Uterus (tissue), 3 donors: ENCODE measurements at regions not wholly inside any gene's neighbourhood (a gene's known extent, or its start where the extent isn't known, plus 50 kb on each side); places are given as distances from the start of the nearest gene placed in this dataset.

Experiments used
- DNase-seq, 2 donors: peaks; one replicate each; pipeline ENCODE4 v3.0.0-alpha.2; 2019 to 2020
- H3K27ac ChIP-seq, 2 donors: fragments of 200-600 bp; sonication (generic); 1 replicate in 1 of 2; 2 replicates in 1 of 2; pipeline ENCODE4 v1.5.1; 2016 to 2018
- H3K27me3 ChIP-seq, 2 donors: fragments of 200-600 bp; sonication (generic); one replicate each; pipeline ENCODE4 v1.5.1; 2018 to 2019; ENCODE audit warnings: control low read depth in 1 of 2
- H3K36me3 ChIP-seq, 2 donors: fragments of 200-600 bp; sonication (generic); one replicate each; pipeline ENCODE4 v1.5.1; 2019; ENCODE audit warnings: control low read depth in 1 of 2
- H3K4me1 ChIP-seq, 2 donors: fragments of 200-600 bp; sonication (generic); one replicate each; pipeline ENCODE4 v1.5.1; 2018 to 2019; ENCODE audit warnings: control low read depth in 1 of 2
- H3K4me3 ChIP-seq, 2 donors: fragments of 200-600 bp; sonication (generic); 1 replicate in 1 of 2; 2 replicates in 1 of 2; pipeline ENCODE4 v1.5.1; 2018 to 2019; ENCODE audit warnings: mild to moderate bottlenecking in 1 of 2
- H3K9me3 ChIP-seq, 2 donors: fragments of 200-600 bp; sonication (generic); one replicate each; pipeline ENCODE4 v1.5.1; 2019; ENCODE audit warnings: control low read depth in 1 of 2
- POLR2A ChIP-seq, 2 donors: fragments of 450-650 bp; IDR thresholded peaks; one replicate each; pipeline ENCODE4 v1.6.1; 2016; ENCODE audit warnings: antibody characterized with exemption in 2 of 2, mild to moderate bottlenecking in 1 of 2, moderate library complexity in 1 of 2
- intact Hi-C: fragments of 100-400 bp; cut with DNase I; formaldehyde crosslinking; loops from one replicate; pipeline ENCODE4 v1.15.1; 2023; ENCODE audit warnings: low total_unique reads
- TF ChIP-seq, protein P1 (sequence below), 4 experiments: fragments of 200-600 bp in 2 of 4; fragments of 450-650 bp in 2 of 4; sonication (generic) in 2 of 4; IDR thresholded peaks; one replicate each; pipeline ENCODE4 v1.5.1; 2016 to 2019; ENCODE audit warnings: antibody characterized with exemption in 4 of 4, mild to moderate bottlenecking in 2 of 4, moderate library complexity in 1 of 4
- donor health status: DM: yes; HTN: yes; CAD: no.

DNA sequence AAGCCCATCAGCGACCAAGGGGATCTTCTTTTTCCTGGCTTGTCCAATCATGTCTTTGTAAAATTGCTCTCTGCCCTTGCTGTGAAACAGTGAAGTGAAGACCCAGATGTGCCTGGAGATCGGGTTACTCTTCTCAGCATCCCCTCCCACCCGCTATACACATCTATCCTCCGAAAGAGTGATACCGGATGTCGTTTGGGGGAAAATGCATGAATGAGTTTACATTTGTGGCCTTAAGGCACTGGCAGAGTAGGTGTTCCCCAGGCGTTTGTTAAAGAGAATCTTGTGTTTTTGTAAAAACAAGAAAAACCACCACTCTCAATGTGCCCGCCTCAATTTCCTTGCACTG is 528.3 kb downstream of the CMPK2 start:
- Histone ChIP-seq H3K27me3 (no peaks in the 10 kb centered on the region), H3K4me3 (no peak overlapping the region), H3K27ac (no peak overlapping the region), H3K4me1 (no peaks in the 10 kb centered on the region), H3K9me3 (no peaks in the 10 kb centered on the region), H3K36me3 (no peaks in the 10 kb centered on the region)
- DNase-seq, result no peak
- TF ChIP-seq, protein P1, sequence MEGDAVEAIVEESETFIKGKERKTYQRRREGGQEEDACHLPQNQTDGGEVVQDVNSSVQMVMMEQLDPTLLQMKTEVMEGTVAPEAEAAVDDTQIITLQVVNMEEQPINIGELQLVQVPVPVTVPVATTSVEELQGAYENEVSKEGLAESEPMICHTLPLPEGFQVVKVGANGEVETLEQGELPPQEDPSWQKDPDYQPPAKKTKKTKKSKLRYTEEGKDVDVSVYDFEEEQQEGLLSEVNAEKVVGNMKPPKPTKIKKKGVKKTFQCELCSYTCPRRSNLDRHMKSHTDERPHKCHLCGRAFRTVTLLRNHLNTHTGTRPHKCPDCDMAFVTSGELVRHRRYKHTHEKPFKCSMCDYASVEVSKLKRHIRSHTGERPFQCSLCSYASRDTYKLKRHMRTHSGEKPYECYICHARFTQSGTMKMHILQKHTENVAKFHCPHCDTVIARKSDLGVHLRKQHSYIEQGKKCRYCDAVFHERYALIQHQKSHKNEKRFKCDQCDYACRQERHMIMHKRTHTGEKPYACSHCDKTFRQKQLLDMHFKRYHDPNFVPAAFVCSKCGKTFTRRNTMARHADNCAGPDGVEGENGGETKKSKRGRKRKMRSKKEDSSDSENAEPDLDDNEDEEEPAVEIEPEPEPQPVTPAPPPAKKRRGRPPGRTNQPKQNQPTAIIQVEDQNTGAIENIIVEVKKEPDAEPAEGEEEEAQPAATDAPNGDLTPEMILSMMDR (IDR thresholded peaks at IDR 0.05), result no peak
- no peak for TF ChIP-seq POLR2A (IDR thresholded peaks at IDR 0.05)
- intact Hi-C loops, result no loop called here

DNA sequence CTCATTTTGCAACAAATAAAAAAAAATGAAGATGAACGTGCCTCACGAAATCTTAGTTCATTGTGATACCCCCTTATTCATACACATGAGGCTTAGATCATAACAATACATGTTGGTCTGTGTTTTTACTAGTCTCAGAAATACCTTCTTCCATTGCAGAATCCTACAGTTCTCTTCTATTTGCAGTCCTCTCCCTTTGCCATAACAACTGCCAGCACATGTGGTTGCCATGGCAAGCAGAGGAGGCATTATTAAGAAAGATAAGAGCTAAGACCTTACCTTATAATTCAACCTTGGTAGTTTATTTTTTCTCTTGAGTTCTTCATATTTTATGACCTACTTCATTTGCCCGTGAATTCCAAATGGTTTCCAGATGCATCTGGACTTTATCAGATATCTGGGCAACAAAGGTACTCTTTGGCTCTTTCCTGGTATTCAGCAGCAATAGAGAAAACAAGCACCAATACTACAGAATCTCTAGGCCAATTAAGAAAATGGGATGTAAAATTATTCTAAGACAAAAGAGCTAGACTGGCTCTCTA is 524.0 kb downstream of the CMPK2 start:
- H3K4me3 ChIP-seq, result no peak overlapping the region
- no peaks in the 10 kb centered on the region for H3K4me1 ChIP-seq
- H3K9me3 ChIP-seq, result no peaks in the 10 kb centered on the region
- DNase-seq, result no peak
- no peaks in the 10 kb centered on the region for H3K27me3 ChIP-seq
- no peak overlapping the region for H3K27ac ChIP-seq
- TF ChIP-seq, protein P1 (IDR thresholded peaks at IDR 0.05), result no peak
- no peak for TF ChIP-seq POLR2A (IDR thresholded peaks at IDR 0.05)
- H3K36me3 ChIP-seq, result no peaks in the 10 kb centered on the region
- intact Hi-C loops, result no loop called here

DNA sequence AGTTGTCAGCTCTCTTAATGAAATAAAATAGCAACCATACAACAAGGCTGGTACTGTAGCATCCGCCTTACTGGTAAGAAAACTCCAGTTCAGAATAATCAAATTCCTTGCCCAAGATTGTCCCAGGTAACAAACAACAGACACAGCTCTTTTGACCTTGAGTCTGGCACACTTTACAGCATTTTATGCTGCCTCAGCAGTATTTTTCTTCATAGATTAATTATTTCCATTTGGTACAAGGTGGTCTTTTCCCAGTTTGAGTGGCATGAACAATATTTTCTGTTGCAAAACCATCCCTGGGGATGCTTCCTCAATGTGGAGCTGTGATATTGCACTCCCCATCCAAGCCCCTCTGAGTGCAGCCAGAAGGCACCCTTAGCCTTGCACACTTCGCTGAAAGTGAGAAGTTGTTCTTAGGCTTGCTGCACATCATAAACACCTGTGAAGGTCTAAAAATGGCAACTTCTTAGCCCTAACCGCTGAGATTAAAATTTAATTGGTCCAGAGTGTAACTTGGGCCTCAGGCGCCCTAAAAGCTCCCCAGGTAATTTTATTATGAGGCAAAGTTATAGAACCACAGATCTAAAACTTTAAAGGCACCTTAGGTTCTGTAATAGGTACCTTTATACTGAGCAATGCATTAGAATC is 523.3 kb downstream of the CMPK2 start:
- H3K27me3 ChIP-seq, result no peaks in the 10 kb centered on the region
- intact Hi-C loops, result no loop called here
- no peaks in the 10 kb centered on the region for H3K36me3 ChIP-seq
- H3K4me1 ChIP-seq, result no peaks in the 10 kb centered on the region
- TF ChIP-seq, protein P1 (IDR thresholded peaks at IDR 0.05), result no peak
- H3K4me3 ChIP-seq, result no peak overlapping the region
- DNase-seq, result no peak
- H3K9me3 ChIP-seq, result no peaks in the 10 kb centered on the region
- no peak overlapping the region for H3K27ac ChIP-seq

DNA sequence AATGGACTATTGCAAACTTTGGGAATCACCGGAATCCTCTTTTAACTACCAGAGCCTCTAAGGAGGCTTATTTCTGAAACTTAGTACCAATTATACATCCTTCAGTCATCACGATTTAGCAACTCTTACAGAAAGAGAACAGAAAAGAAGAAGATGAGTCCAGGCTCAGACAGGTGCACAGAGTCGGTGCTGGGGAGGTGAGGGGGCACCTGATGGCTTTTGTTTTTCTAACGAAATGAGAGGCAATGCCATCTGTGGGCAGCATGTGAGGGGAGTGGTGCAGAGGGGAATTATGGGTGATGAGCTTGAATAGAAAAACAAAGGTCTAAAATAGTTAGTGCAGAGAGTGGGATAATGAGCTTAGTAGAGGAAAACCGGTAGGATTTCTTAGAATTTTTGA is 522.6 kb downstream of the CMPK2 start:
- H3K27ac ChIP-seq, result no peak overlapping the region
- intact Hi-C loops, result no loop called here
- H3K4me3 ChIP-seq, result no peak overlapping the region
- no peaks in the 10 kb centered on the region for H3K4me1 ChIP-seq
- no peaks in the 10 kb centered on the region for H3K27me3 ChIP-seq
- H3K36me3 ChIP-seq, result no peaks in the 10 kb centered on the region
- H3K9me3 ChIP-seq, result no peaks in the 10 kb centered on the region
- DNase-seq, result no peak
- TF ChIP-seq POLR2A (IDR thresholded peaks at IDR 0.05), result no peak
- TF ChIP-seq, protein P1 (IDR thresholded peaks at IDR 0.05), result no peak

DNA sequence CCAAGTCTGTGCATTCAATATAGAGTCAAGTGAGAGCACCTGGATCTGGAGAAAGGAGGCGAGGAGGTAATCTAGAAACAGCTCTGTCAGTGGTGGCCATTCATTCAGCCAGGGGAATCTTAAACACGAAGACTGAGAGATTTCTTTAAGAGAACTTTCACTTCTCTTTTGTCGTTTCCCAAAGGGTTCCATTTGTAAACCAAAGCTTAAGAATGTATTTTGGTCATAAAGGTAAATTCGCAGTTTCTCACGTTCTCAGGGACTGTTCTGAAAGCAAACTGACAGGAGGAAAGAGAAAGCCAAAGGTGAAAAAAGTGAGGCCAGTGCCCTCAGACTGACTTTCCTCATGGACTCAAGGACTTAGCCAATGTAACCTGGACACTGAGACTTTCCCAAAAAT is 513.5 kb downstream of the CMPK2 start:
- no peak for DNase-seq
- Histone ChIP-seq H3K36me3 (no peaks in the 10 kb centered on the region), H3K27me3 (no peaks in the 10 kb centered on the region), H3K4me3 (no peak overlapping the region), H3K27ac (no peak overlapping the region), H3K4me1 (no peaks in the 10 kb centered on the region), H3K9me3 (no peaks in the 10 kb centered on the region)
- intact Hi-C loops, result no loop called here
- TF ChIP-seq, protein P1 (IDR thresholded peaks at IDR 0.05), result no peak
- no peak for TF ChIP-seq POLR2A (IDR thresholded peaks at IDR 0.05)
